Common myeloid progenitor, CD34-positive (primary cell): ENCODE measurements at regions not wholly inside any gene's neighbourhood (a gene's known extent, or its start where the extent isn't known, plus 50 kb on each side); places are given as distances from the start of the nearest gene placed in this dataset.

Source experiments
- CTCF ChIA-PET: fragments of 350-600 bp; sonication (Branson Sonifier 250); formaldehyde crosslinking; loops from one replicate; lab custom pipeline; 2021; ENCODE audit warnings: antibody characterized with exemption; lab: Charles Lee
- POLR2A ChIA-PET: fragments of 350-600 bp; sonication (Branson Sonifier 250); formaldehyde crosslinking; loops from one replicate; lab custom pipeline; 2021; ENCODE audit warnings: antibody characterized with exemption; lab: Charles Lee
- DNase-seq, 3 donors: peaks; one replicate each; pipeline versions ENCODE4 v3.0.0 to v3.0.0-alpha.2; 2013
- H3K27ac ChIP-seq, 2 experiments: 1 replicate in 1 of 2; 2 replicates in 1 of 2; pipeline ENCODE4 v1.7.0; 2013; ENCODE audit warnings: inconsistent platforms in 2 of 2, low read length in 2 of 2, mild to moderate bottlenecking in 2 of 2, low read depth in 1 of 2, moderate library complexity in 1 of 2; ENCODE audit not compliant: severe bottlenecking in 2 of 2, insufficient read depth in 1 of 2, poor library complexity in 1 of 2
- H3K27me3 ChIP-seq, 5 experiments: replicated peaks in 2 of 5; 1 replicate in 3 of 5; 2 replicates in 2 of 5; pipeline versions ENCODE4 v1.6.1 to v1.7.0; 2013; ENCODE audit warnings: low read length in 4 of 5, mild to moderate bottlenecking in 2 of 5, moderate library complexity in 2 of 5, inconsistent platforms in 1 of 5; ENCODE audit not compliant: insufficient read depth in 5 of 5, control insufficient read depth in 4 of 5
- H3K36me3 ChIP-seq, 4 experiments: 1 replicate in 2 of 4; 2 replicates in 2 of 4; pipeline versions ENCODE4 v1.6.1 to v1.7.0; 2013; ENCODE audit warnings: low read length in 3 of 4, control low read depth in 1 of 4, mild to moderate bottlenecking in 1 of 4; ENCODE audit not compliant: control insufficient read depth in 4 of 4, insufficient read depth in 4 of 4
- H3K4me1 ChIP-seq, 4 experiments: 1 replicate in 3 of 4; 2 replicates in 1 of 4; pipeline versions ENCODE4 v1.6.1 to v1.7.1; 2013; ENCODE audit warnings: low read length in 3 of 4, mild to moderate bottlenecking in 3 of 4, control low read depth in 1 of 4, inconsistent platforms in 1 of 4, moderate library complexity in 1 of 4; ENCODE audit not compliant: control insufficient read depth in 4 of 4, insufficient read depth in 4 of 4; ENCODE audit errors: control extremely low read depth in 1 of 4
- H3K4me3 ChIP-seq, 7 experiments: 1 replicate in 4 of 7; 2 replicates in 3 of 7; pipeline versions ENCODE4 v1.5.1 to v1.7.0; 2013; ENCODE audit warnings: mild to moderate bottlenecking in 7 of 7, low read length in 6 of 7, moderate library complexity in 6 of 7, inconsistent platforms in 2 of 7, low read depth in 2 of 7, control low read depth in 1 of 7; ENCODE audit not compliant: insufficient read depth in 4 of 7, control insufficient read depth in 1 of 7; ENCODE audit errors: extremely low read depth in 1 of 7
- H3K9me3 ChIP-seq, 5 experiments: 1 replicate in 4 of 5; 2 replicates in 1 of 5; pipeline versions ENCODE4 v1.6.1 to v1.7.1; 2013; ENCODE audit warnings: low read length in 4 of 5, mild to moderate bottlenecking in 2 of 5, inconsistent platforms in 1 of 5, low read depth in 1 of 5, moderate library complexity in 1 of 5; ENCODE audit not compliant: control insufficient read depth in 4 of 5, insufficient read depth in 2 of 5; ENCODE audit errors: control extremely low read depth in 1 of 5
- WGBS: methylation state at CpG from one replicate; pipeline ENCODE4 v1.1.5; 2013; ENCODE audit not compliant: insufficient coverage; 5-methylcytosine and 5-hydroxymethylcytosine counted together

GRCh38 chr4:129862461-129862860, 766.5 kb downstream of the C4orf33 start:
- H3K4me3 ChIP-seq = no peak overlapping the region
- H3K36me3 ChIP-seq = no peaks in the 10 kb centered on the region
- H3K4me1 ChIP-seq = no peaks in the 10 kb centered on the region
- no peaks in the 10 kb centered on the region for H3K27me3 ChIP-seq
- no CpG with 5 or more reads among the region's 1 CpG for WGBS
- DNase-seq = no peak
- ChIA-PET POLR2A (no interaction called here), CTCF (no interaction called here)
- H3K27ac ChIP-seq = no peak overlapping the region
- no peaks in the 10 kb centered on the region for H3K9me3 ChIP-seq

GRCh38 chr4:129863206-129863605, 767.3 kb downstream of the C4orf33 start:
- Histone ChIP-seq H3K27me3 (no peaks in the 10 kb centered on the region), H3K27ac (no peak overlapping the region), H3K4me1 (no peaks in the 10 kb centered on the region), H3K36me3 (no peaks in the 10 kb centered on the region), H3K9me3 (no peaks in the 10 kb centered on the region), H3K4me3 (no peak overlapping the region)
- CTCF ChIA-PET = interaction anchor here (1.1 kb wide), 1 partner anchor 20 kb away, joined by 3 read pairs; no protein-coding TSS in a partner anchor
- no peak for DNase-seq
- WGBS = 70% methylated on average over 2 of the region's 3 CpGs
- POLR2A ChIA-PET = no interaction called here

GRCh38 chr4:129883996-129884395, 788.0 kb downstream of the C4orf33 start:
- Histone ChIP-seq H3K4me1 (no peaks in the 10 kb centered on the region), H3K9me3 (peaks cover 0 to 2% (median 0%) of the 10 kb centered on the region in 5 experiments), H3K36me3 (no peaks in the 10 kb centered on the region), H3K4me3 (no peak overlapping the region), H3K27me3 (no peaks in the 10 kb centered on the region), H3K27ac (no peak overlapping the region)
- no peak for DNase-seq
- ChIA-PET POLR2A (no interaction called here), CTCF (no interaction called here)
- 100% methylated on average over 1 of the region's 3 CpGs for WGBS

GRCh38 chr4:129897111-129897510, 801.2 kb downstream of the C4orf33 start:
- H3K27me3 ChIP-seq = no peaks in the 10 kb centered on the region
- POLR2A ChIA-PET = no interaction called here

GRCh38 chr4:129899849-129900248, 803.9 kb downstream of the C4orf33 start:
- 78% methylated on average over 3 of the region's 3 CpGs for WGBS
- DNase-seq = no peak
- no peaks in the 10 kb centered on the region for H3K36me3 ChIP-seq
- H3K9me3 ChIP-seq = peaks cover 0 to 1% (median 0%) of the 10 kb centered on the region in 5 experiments
- ChIA-PET POLR2A (no interaction called here), CTCF (no interaction called here)
- no peak overlapping the region for H3K4me3 ChIP-seq
- H3K27me3 ChIP-seq = no peaks in the 10 kb centered on the region
- H3K27ac ChIP-seq = no peak overlapping the region
- H3K4me1 ChIP-seq = no peaks in the 10 kb centered on the region

More at GRCh38 chr4:129897111-129897510, 801.2 kb downstream of the C4orf33 start:
- no peak for DNase-seq
- WGBS = 89% methylated on average over 1 of the region's 2 CpGs
- H3K27ac ChIP-seq = no peak overlapping the region
- no peaks in the 10 kb centered on the region for H3K36me3 ChIP-seq
- no peaks in the 10 kb centered on the region for H3K4me1 ChIP-seq
- no peak overlapping the region for H3K4me3 ChIP-seq
- CTCF ChIA-PET = no interaction called here
- no peaks in the 10 kb centered on the region for H3K9me3 ChIP-seq

GRCh38 chr4:129900430-129900953, 804.5 kb downstream of the C4orf33 start:
- WGBS = 92% methylated on average over 2 of the region's 2 CpGs
- POLR2A ChIA-PET = no interaction called here

GRCh38 chr4:129901205-129901604, 805.3 kb downstream of the C4orf33 start:
- H3K4me1 ChIP-seq = no peaks in the 10 kb centered on the region
- peaks cover 0 to 1% (median 0%) of the 10 kb centered on the region in 5 experiments for H3K9me3 ChIP-seq
- ChIA-PET CTCF (no interaction called here), POLR2A (no interaction called here)
- DNase-seq = no peak
- WGBS = 33% methylated on average over 1 of the region's 1 CpG
- H3K36me3 ChIP-seq = no peaks in the 10 kb centered on the region
- H3K27ac ChIP-seq = no peak overlapping the region
- no peak overlapping the region for H3K4me3 ChIP-seq
- H3K27me3 ChIP-seq = no peaks in the 10 kb centered on the region

More at GRCh38 chr4:129900430-129900953, 804.5 kb downstream of the C4orf33 start:
- Histone ChIP-seq H3K4me1 (no peaks in the 10 kb centered on the region), H3K27ac (no peak overlapping the region), H3K36me3 (no peaks in the 10 kb centered on the region), H3K4me3 (no peak overlapping the region), H3K27me3 (no peaks in the 10 kb centered on the region), H3K9me3 (peaks cover 0 to 1% (median 0%) of the 10 kb centered on the region in 5 experiments)
- DNase-seq = no peak
- CTCF ChIA-PET = no interaction called here
